Brain microvascular endothelial cell (primary cell): ENCODE measurements at regions not wholly inside any gene's neighbourhood (a gene's known extent, or its start where the extent isn't known, plus 50 kb on each side); places are given as distances from the start of the nearest gene placed in this dataset.

Experiments used
- DNase-seq: peaks from one replicate; pipeline ENCODE4 v3.0.0-alpha.2; 2020
- H3K27ac ChIP-seq: fragments of 250-450 bp; sonication (Bioruptor Pico); 2 replicates; pipeline ENCODE4 v1.5.1; 2020; ENCODE audit warnings: mild to moderate bottlenecking, moderate library complexity
- H3K27me3 ChIP-seq: fragments of 250-450 bp; sonication (Bioruptor Pico); replicated peaks from 2 replicates; pipeline ENCODE4 v1.5.1; 2020; ENCODE audit warnings: mild to moderate bottlenecking
- H3K36me3 ChIP-seq: fragments of 250-450 bp; sonication (Bioruptor Pico); replicated peaks from 2 replicates; pipeline ENCODE4 v1.5.1; 2020; ENCODE audit warnings: mild to moderate bottlenecking
- H3K4me3 ChIP-seq: 2 replicates; pipeline ENCODE4 v1.5.1; 2011; ENCODE audit warnings: low read depth, mild to moderate bottlenecking, control low read depth, low read length, moderate library complexity
- in situ Hi-C: cut with HindIII; loops from 2 replicates; pipeline ENCODE4 v1.10.0; 2017; ENCODE audit warnings: low sequenced_read_pairs, low pct_ligation_motif_present
- TF ChIP-seq, protein P1 (sequence below): IDR thresholded peaks from 2 replicates; pipeline ENCODE4 v1.5.1; 2011; ENCODE audit warnings: low read depth, mild to moderate bottlenecking, moderate library complexity, low read length, control low read depth, inconsistent platforms; ENCODE audit errors: missing control alignments

- TF ChIP-seq, protein P1, sequence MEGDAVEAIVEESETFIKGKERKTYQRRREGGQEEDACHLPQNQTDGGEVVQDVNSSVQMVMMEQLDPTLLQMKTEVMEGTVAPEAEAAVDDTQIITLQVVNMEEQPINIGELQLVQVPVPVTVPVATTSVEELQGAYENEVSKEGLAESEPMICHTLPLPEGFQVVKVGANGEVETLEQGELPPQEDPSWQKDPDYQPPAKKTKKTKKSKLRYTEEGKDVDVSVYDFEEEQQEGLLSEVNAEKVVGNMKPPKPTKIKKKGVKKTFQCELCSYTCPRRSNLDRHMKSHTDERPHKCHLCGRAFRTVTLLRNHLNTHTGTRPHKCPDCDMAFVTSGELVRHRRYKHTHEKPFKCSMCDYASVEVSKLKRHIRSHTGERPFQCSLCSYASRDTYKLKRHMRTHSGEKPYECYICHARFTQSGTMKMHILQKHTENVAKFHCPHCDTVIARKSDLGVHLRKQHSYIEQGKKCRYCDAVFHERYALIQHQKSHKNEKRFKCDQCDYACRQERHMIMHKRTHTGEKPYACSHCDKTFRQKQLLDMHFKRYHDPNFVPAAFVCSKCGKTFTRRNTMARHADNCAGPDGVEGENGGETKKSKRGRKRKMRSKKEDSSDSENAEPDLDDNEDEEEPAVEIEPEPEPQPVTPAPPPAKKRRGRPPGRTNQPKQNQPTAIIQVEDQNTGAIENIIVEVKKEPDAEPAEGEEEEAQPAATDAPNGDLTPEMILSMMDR = no peak
- DNase-seq = no peak
- Histone ChIP-seq H3K4me3 (no peak overlapping the region), H3K27me3 (no peaks in the 10 kb centered on the region), H3K36me3 (no peaks in the 10 kb centered on the region), H3K27ac (no peak overlapping the region)
- in situ Hi-C loops = no loop called here
Measured at GRCh38 chr2:238502088-238502810, 75.5 kb downstream of the ASB1 start.

GRCh38 chr2:238502956-238503791 lies 76.4 kb downstream of the ASB1 start:
- no peaks in the 10 kb centered on the region for H3K36me3 ChIP-seq
- H3K27me3 ChIP-seq = no peaks in the 10 kb centered on the region
- DNase-seq = no peak
- H3K4me3 ChIP-seq = no peak overlapping the region
- no peak overlapping the region for H3K27ac ChIP-seq
- in situ Hi-C loops = no loop called here
- TF ChIP-seq, protein P1 = no peak

DNA sequence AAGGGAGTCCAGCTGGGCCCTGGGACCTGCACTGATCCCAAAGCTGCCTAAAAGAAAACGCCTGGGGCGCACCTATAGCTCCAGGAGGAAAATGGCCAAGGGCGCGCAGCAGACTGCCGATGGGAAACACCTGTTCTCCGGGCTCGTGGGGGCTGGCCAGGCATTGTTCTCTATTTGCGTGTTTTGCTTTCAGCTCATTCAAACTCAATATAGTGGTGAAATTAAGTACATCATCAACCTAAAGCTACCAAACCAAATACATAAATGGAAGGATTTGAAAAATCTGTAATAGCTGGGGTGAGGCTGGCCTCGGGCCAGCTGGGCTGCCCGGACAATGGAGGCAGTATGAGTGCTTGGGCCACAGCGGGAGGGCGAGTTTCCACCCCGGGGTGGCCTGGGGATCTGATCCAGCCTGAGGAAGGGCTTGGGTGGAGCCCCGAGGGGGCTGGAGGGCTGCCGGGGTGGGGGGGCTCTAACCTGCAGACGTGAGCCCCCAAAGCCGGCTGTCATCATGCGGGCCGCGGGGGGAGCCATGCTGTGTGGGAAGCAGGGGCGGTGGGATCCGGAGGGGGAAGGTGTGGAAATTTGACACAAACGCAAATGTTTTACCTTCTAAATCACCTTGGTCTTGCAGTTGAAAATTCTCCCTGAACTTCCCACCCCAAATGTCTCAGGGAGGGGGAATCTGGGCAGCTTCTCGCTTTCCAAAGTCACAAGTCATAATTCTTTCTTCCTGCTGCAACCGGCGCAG lies 77.6 kb downstream of the ASB1 start:
- in situ Hi-C loops = no loop called here
- DNase-seq = no peak
- TF ChIP-seq, protein P1 = no peak
- Histone ChIP-seq H3K4me3 (no peak overlapping the region), H3K27ac (no peak overlapping the region), H3K27me3 (no peaks in the 10 kb centered on the region), H3K36me3 (no peaks in the 10 kb centered on the region)

- Histone ChIP-seq H3K36me3 (no peaks in the 10 kb centered on the region), H3K27ac (no peak overlapping the region), H3K27me3 (no peaks in the 10 kb centered on the region), H3K4me3 (no peak overlapping the region)
- DNase-seq = peak; percentile 52
- TF ChIP-seq, protein P1 = no peak
- in situ Hi-C loops = no loop called here
Measured at GRCh38 chr2:238505119-238505891, 78.6 kb downstream of the ASB1 start.

DNA sequence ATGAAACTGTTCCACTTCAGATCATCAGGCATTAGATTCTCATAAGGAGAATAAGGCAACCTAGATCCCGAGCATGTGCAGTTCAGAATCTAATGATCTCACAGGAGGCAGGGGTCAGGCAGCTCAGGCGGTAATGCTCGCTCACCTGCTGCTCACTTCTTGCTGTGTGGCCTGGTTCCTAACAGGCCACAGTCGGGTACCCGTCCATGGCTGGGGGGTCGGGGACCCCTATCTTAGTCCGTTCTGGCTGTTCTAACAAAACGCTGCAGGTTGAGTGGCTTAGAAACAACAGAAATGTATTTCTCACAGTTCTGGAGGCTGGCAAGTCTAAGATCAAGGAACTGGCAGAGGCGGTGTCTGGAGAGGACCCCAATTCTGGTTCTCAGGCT lies 79.2 kb downstream of the ASB1 start:
- no peak overlapping the region for H3K4me3 ChIP-seq
- in situ Hi-C loops = no loop called here
- no peak for DNase-seq
- no peak overlapping the region for H3K27ac ChIP-seq
- no peaks in the 10 kb centered on the region for H3K27me3 ChIP-seq
- TF ChIP-seq, protein P1 = no peak
- H3K36me3 ChIP-seq = no peaks in the 10 kb centered on the region
